Iris pigment epithelial cell (primary cell): ENCODE measurements at regions not wholly inside any gene's neighbourhood (a gene's known extent, or its start where the extent isn't known, plus 50 kb on each side); places are given as distances from the start of the nearest gene placed in this dataset.
"Not testable (repeated sequence)": the region's sequence is repeated elsewhere in the genome, so short reads cannot be mapped to it uniquely, and the experiment has no call there.

Experiments used
- DNase-seq: peaks from one replicate; pipeline ENCODE4 v3.0.0-alpha.2; 2011; ENCODE audit warnings: low read depth

- DNase-seq, result no peak
Observed at GRCh38 chr7:13092708-13093005, 405.2 kb downstream of the ARL4A start.

GRCh38 chr7:13093160-13093559 is 405.7 kb downstream of the ARL4A start:
- DNase-seq, result no peak

- DNase-seq, result peak; percentile 45
Observed at GRCh38 chr7:13097499-13097898, 410.1 kb downstream of the ARL4A start.

- no peak for DNase-seq
Observed at GRCh38 chr7:13098161-13098560, 410.7 kb downstream of the ARL4A start.

- DNase-seq, result peak; percentile 23
Observed at GRCh38 chr7:13099154-13099795, 411.8 kb downstream of the ARL4A start.

- peak; percentile 32 for DNase-seq
Observed at GRCh38 chr7:13104128-13104527, 416.7 kb downstream of the ARL4A start.

- DNase-seq, result no peak
Observed at GRCh38 chr7:13105209-13105608, 417.8 kb downstream of the ARL4A start.

GRCh38 chr7:13106513-13106912 is 419.1 kb downstream of the ARL4A start:
- DNase-seq, result no peak

- no peak for DNase-seq
Observed at GRCh38 chr7:13107291-13107690, 419.9 kb downstream of the ARL4A start.

- DNase-seq, result no peak
Observed at GRCh38 chr7:13108061-13108460, 420.6 kb downstream of the ARL4A start.

GRCh38 chr7:13109201-13109600 is 421.8 kb downstream of the ARL4A start:
- no peak for DNase-seq

- no peak for DNase-seq
Observed at GRCh38 chr7:13110107-13110506, 422.7 kb downstream of the ARL4A start.

GRCh38 chr7:13111230-13111629 is 423.8 kb downstream of the ARL4A start:
- DNase-seq, result peak; percentile 34

- not testable (repeated sequence) for DNase-seq
Observed at GRCh38 chr7:13114240-13114639, 426.8 kb downstream of the ARL4A start.

GRCh38 chr7:13115157-13115772 is 427.8 kb downstream of the ARL4A start:
- peak; percentile 40 for DNase-seq

- DNase-seq, result no peak
Observed at GRCh38 chr7:13115855-13116254, 428.4 kb downstream of the ARL4A start.

GRCh38 chr7:13117103-13117502 is 429.7 kb downstream of the ARL4A start:
- peak; percentile 34 for DNase-seq

GRCh38 chr7:13117592-13117991 is 430.2 kb downstream of the ARL4A start:
- no peak for DNase-seq

- DNase-seq, result not testable (repeated sequence)
Observed at GRCh38 chr7:13124629-13125028, 437.2 kb downstream of the ARL4A start.

- no peak for DNase-seq
Observed at GRCh38 chr7:13126347-13126746, 438.9 kb downstream of the ARL4A start.

GRCh38 chr7:13130321-13130720 is 442.9 kb downstream of the ARL4A start:
- no peak for DNase-seq

GRCh38 chr7:13130906-13131305 is 443.5 kb downstream of the ARL4A start:
- DNase-seq, result not testable (repeated sequence)

GRCh38 chr7:13132314-13132713 is 444.9 kb downstream of the ARL4A start:
- DNase-seq, result no peak

GRCh38 chr7:13136345-13136744 is 448.9 kb downstream of the ARL4A start:
- DNase-seq, result not testable (repeated sequence)
